ENCODE measurements at regions not wholly inside any gene's neighbourhood (a gene's known extent, or its start where the extent isn't known, plus 50 kb on each side); places are given as distances from the start of the nearest gene placed in this dataset.
A peak's percentile ranks its signal among the peaks of the same experiment; 100 is the strongest.

- DNase-seq (ENCODE audit: low read depth): peak; percentile 90
These were observed 717.3 kb downstream of the XPNPEP1 start for GRCh38 chr10:109205929-109206585.

GRCh38 chr10:109203646-109204353, 719.5 kb downstream of the XPNPEP1 start:
- DNase-seq (ENCODE audit: low read depth): no peak

GRCh38 chr10:109202111-109202510, 721.2 kb downstream of the XPNPEP1 start:
- no peak for DNase-seq (ENCODE audit: low read depth)

- no peak for DNase-seq (ENCODE audit: low read depth)
These were observed 722.7 kb downstream of the XPNPEP1 start for GRCh38 chr10:109200646-109201045.

GRCh38 chr10:109191823-109192222, 731.5 kb downstream of the XPNPEP1 start:
- DNase-seq (ENCODE audit: low read depth): no peak

GRCh38 chr10:109191341-109191740, 732.0 kb downstream of the XPNPEP1 start:
- DNase-seq (ENCODE audit: low read depth): no peak

GRCh38 chr10:109187677-109188076, 735.6 kb downstream of the XPNPEP1 start:
- no peak for DNase-seq (ENCODE audit: low read depth)

- peak; percentile 66 for DNase-seq (ENCODE audit: low read depth)
These were observed 739.9 kb downstream of the XPNPEP1 start for GRCh38 chr10:109183366-109183765.

GRCh38 chr10:109178591-109178990, 744.7 kb downstream of the XPNPEP1 start:
- DNase-seq (ENCODE audit: low read depth): no peak

GRCh38 chr10:109174526-109174925, 748.8 kb downstream of the XPNPEP1 start:
- DNase-seq (ENCODE audit: low read depth): no peak

GRCh38 chr10:109173937-109174336, 749.4 kb downstream of the XPNPEP1 start:
- no peak for DNase-seq (ENCODE audit: low read depth)

- DNase-seq (ENCODE audit: low read depth): no peak
These were observed 750.2 kb downstream of the XPNPEP1 start for GRCh38 chr10:109173121-109173520.

GRCh38 chr10:109166935-109167334, 756.4 kb downstream of the XPNPEP1 start:
- no peak for DNase-seq (ENCODE audit: low read depth)

- DNase-seq (ENCODE audit: low read depth): no peak
These were observed 764.0 kb downstream of the XPNPEP1 start for GRCh38 chr10:109159351-109159750.

- no peak for DNase-seq (ENCODE audit: low read depth)
These were observed 766.9 kb downstream of the XPNPEP1 start for GRCh38 chr10:109156396-109156795.

GRCh38 chr10:109149666-109150350, 773.5 kb downstream of the XPNPEP1 start:
- DNase-seq (ENCODE audit: low read depth): no peak

- DNase-seq (ENCODE audit: low read depth): no peak
These were observed 795.9 kb downstream of the XPNPEP1 start for GRCh38 chr10:109127363-109127762.

- no peak for DNase-seq (ENCODE audit: low read depth)
These were observed 796.8 kb downstream of the XPNPEP1 start for GRCh38 chr10:109126541-109126940.

GRCh38 chr10:109126016-109126415, 797.3 kb downstream of the XPNPEP1 start:
- DNase-seq (ENCODE audit: low read depth): no peak

GRCh38 chr10:109115179-109115578, 808.1 kb downstream of the XPNPEP1 start:
- DNase-seq (ENCODE audit: low read depth): no peak

GRCh38 chr10:109114579-109114978, 808.7 kb downstream of the XPNPEP1 start:
- no peak for DNase-seq (ENCODE audit: low read depth)

- no peak for DNase-seq (ENCODE audit: low read depth)
These were observed 816.7 kb downstream of the XPNPEP1 start for GRCh38 chr10:109106604-109107003.

All from HT1080 (cell line).